ENCODE measurements at regions not wholly inside any gene's neighbourhood (a gene's known extent, or its start where the extent isn't known, plus 50 kb on each side); places are given as distances from the start of the nearest gene placed in this dataset.

DNA sequence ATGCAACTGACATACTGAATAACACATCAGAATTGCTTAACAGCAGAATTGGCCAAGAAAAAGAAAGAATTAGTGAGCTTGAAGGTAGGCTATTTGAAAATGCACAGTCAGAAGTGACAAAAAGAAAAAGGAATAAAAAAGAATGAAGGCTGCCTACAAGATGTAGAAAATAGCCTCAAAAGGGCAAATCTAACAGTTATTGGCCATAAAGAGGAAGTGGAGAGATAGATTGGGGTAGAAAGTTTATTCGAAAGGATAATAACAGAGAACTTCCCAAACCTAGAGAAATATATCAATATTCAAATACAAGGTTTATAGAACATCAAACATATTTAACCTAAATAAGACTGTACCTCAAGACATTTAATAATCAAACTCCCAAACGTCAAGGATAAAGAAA is 67.5 kb downstream of the ATP6V1G3 start:
- DNase-seq (ENCODE audit: low spot score) = no peak

- DNase-seq (ENCODE audit: low spot score) = no peak
Measured at GRCh38 chr1:198472119-198472518, 68.4 kb downstream of the ATP6V1G3 start.

DNA sequence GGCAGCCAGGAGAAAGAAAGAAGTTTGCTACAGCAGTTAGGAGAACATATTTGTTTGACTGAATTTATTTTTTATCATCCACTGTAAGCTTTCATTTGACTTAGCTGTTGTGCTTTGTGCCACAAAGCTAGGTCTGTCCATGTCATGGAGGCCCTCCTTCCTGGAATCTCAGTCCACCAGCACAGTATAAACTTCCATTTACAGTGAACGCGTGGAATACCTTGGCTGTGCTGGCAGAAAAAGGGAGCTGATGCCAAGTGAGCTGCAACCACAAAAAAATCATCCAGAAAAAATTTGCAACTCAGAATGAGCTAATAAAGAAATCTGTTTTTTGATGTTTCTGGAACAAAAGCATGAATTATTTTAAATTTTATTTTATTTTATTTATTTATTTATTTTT is 72.6 kb downstream of the ATP6V1G3 start:
- DNase-seq (ENCODE audit: low spot score) = no peak

DNA sequence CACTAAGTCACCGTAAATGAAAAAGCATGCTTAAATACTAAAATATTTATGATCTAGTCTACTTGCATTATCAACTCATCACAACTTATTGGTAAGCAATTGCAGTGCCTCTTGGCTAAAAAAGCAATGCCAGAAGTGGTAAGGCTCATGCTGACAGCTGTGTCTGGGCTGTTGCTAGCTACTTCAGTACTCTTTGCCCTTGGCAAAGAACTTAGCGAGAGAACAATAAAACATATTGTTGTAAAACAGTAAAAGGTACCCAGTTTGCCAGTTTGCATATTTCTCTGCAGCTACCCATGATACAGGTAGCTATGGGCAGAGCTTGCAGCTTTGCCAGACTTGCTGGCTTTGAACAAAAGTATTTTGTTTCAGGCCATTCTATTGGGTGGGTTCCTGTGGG is 73.1 kb downstream of the ATP6V1G3 start:
- DNase-seq (ENCODE audit: low spot score) = no peak

DNA sequence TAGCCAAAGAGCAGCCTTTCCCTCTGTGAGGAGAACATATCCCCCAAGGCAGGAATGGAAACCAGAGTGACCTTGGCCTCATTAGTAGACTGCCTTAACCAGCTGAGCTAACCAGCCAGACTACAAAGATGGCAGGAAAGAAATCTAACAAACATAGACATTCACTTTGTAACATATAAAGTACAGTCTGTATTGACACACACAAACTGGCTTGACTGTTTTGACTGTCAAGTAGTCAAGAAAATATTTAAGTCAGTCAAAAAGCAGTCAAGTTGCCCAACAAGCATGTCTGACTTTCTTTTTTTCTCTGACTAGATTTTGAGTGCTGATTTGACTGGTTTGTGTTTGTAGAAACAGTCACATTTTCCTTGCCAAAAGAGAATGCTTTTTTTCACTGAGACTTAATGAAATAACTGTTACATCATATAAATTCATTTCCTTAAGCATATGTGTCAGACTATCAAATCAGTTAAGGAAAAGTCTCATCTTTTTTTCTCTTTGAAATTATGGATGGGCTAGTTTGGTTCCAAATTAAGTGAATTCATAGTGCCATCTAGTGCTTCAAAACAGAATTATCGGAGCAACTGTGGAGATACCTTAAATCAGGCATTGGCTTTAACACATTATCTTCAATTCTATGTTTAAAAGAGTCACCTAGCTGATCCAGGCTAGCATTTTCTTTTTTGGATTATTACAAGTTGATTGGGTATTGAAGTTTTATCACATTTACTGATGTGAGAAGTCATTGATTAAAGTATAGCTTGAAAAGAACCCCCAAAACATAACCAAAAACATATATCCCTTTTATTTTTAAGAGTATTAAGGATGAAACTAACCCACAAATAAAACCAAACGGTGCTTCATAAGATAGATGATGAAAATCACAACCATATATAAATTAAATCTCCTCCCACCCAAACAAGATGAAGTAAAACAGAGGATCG is 75.0 kb downstream of the ATP6V1G3 start:
- peak; percentile 41 for DNase-seq (ENCODE audit: low spot score)

DNA sequence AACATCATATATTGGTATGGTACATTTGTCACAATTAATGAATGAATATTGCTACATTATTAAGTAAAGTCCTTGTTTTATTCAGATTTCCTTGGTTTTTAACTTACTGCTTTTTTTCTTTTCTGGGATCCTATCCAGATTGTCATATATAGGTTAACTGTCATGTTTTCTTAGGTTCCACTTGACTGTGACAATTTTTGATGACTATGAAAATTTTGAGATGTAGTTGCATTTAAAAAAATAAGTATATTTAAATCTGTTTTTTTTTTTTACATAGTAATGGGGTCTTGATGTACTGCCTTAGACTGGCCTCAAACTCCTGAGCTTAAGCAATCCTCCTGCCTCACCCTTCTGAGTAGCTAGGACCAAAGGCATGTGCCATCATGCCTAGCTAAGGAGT is 76.8 kb downstream of the ATP6V1G3 start:
- no peak for DNase-seq (ENCODE audit: low spot score)

- no peak for DNase-seq (ENCODE audit: low spot score)
Measured at GRCh38 chr1:198462365-198463019, 78.0 kb downstream of the ATP6V1G3 start.

DNA sequence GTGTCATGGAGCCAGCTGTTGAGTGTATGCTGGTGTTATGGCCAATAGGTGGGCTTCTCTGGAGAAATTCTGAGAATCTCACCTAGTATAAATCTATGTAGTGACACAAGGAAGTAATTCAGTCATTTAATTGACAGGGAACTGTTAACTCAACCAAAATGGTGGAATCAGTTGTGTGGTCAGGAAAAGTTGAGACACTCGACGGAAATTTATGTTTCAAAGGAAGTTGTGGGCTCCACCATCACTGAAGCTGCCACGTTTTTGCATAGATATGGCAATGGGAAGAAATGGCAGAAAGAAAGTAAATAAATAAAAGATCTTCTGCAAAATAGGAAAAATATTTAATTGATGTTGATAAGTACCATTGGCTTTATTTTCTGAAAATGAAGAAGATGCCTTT is 84.5 kb downstream of the ATP6V1G3 start:
- no peak for DNase-seq (ENCODE audit: low spot score)

DNA sequence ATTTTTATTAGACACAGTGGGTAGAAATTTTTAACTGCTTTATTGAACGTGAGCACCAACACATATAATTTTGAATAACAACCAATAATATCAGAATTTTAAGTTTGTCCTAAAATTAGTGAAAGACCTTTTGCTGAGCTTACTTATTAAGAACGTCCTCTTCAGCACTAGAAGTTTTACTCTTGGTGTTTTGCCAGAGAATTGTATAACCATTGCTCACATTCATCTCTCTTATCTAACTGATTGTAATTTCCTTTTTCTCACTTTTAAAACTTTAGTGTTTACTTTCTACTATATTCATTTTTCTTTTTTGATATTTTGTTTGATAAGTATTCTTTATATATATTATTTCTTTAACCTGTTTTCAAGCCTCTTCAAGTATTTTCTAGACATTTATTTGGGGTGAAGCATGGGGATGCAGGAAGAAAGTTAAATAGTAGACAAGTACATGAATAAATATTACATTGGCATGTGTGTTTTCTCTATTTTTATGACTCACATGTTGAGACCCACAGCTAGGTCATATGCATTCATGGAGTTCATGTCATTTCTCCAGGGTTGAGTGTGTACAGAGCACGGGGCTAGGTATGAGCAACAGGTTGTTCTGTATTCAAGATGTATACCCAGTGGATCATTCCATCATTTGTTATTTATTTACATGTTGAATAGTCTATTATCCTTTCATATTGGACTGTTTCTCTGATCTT is 90.6 kb downstream of the ATP6V1G3 start:
- DNase-seq (ENCODE audit: low spot score) = no peak

DNA sequence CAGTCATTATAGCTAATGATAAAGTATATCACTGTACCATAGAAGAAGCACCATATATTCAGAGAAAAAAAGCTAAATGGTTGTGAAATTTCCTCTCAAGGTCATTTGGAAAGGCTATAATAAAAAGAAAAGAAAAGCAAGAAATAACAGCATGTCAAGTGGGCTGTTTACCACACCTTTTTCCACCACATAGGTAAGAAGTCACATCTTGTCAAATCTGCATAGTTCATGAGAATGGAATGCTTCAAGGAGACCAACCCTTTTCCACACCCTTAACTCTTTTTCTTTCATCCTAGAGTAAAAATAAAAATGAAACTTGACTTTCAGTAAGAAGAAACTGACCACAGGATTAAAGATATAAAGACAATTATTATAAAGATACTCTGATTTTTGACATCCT is 91.2 kb downstream of the ATP6V1G3 start:
- DNase-seq (ENCODE audit: low spot score) = no peak

- DNase-seq (ENCODE audit: low spot score) = no peak
Measured at GRCh38 chr1:198447468-198447867, 93.0 kb downstream of the ATP6V1G3 start.

- no peak for DNase-seq (ENCODE audit: low spot score)
Measured at GRCh38 chr1:198445872-198446271, 94.6 kb downstream of the ATP6V1G3 start.

DNA sequence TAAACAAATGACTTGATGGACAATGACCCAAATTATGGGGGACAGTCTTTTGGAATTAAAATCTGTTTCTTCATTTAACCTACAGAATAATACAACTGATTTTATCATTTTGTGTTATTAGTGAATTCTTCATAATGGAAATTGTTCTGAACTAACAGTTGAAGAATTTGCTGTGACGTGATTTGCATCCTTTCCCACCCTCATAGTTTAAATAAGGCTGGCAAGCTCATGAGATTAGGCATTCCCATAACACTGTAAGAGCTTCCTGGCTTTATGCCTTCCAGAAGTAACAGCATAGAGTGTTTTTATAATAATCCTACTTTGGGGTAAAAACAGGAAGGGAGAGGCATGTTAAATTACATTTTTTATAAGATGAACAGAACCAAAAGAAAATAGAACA is 95.7 kb downstream of the ATP6V1G3 start:
- no peak for DNase-seq (ENCODE audit: low spot score)

GRCh38 chr1:198443365-198444233 is 96.9 kb downstream of the ATP6V1G3 start:
- no peak for DNase-seq (ENCODE audit: low spot score)

GRCh38 chr1:198440842-198441241 is 99.6 kb downstream of the ATP6V1G3 start:
- DNase-seq (ENCODE audit: low spot score) = no peak

DNA sequence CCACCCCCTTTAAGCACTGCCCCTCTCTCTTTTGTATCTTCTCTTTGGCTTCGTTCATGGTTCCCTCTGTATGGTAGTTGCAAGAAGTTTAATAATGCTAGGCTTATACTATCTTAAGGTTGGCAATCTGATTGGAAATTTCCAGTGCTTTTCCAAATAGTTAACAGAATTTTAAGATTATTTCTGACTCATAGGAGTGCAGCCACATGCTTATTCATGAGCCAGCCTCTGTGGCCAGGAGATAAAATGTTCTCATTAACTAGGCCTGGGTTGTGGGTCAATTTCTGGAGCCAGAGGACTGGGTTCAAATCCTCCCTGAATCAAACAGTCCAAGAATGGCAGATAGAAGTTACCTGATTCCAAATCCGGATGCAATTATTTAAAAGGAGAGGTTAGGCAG is 103.1 kb downstream of the ATP6V1G3 start:
- no peak for DNase-seq (ENCODE audit: low spot score)

DNA sequence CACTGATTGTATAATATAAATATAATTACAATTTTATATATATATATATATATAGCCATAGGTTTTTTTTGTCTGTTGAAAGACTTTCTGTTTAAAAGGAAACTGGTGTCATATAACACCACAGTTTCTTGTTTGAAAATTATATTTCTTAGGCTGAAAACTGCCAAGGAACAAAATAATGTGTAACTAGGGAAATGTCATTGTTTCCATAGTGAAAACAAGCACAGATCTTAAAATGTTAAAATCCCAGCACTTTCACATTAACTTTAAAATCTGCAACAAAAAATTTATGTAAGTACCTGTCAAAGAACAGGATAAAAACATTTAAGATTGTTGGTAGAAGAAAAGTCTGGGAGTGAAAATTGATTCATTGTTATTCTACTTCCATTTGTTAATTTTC is 104.2 kb downstream of the ATP6V1G3 start:
- DNase-seq (ENCODE audit: low spot score) = no peak

DNA sequence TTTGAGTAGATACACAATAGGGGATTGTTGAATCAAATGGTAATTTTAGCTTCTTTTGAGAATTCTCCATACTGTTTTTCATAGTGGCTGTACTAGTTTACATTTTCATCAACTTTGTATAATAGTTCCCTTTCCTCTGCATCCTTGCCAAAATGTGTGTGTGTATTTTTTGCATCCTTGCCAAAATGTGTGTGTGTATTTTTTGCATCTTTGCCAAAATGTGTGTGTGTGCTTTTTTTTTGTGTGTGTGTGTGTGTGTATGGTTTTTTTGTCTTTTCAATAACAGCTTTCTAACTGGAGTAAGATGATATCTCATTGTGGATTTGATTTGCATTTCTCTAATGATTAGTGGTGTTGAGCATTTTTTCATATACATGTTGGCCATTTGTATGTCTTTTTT is 105.4 kb downstream of the ATP6V1G3 start:
- DNase-seq (ENCODE audit: low spot score) = no peak

DNA sequence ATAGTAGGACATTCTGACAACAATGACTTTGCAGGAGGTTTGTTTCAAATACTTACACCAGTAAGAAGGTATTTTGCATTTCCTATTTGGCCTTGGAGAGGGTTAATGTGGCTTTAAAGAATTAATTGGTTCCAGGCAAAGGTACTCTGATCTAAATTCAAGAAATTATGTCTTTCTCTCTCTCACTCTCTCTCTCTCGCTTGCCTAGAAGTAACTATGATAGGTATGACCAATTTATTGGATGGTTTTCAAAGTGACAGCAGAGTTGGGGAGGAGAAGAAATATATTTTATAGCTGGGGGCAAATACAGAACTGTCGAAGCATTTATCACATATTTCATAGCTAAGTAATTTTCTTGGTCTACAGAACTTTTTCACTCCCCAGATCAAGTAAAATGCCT is 116.0 kb downstream of the ATP6V1G3 start:
- no peak for DNase-seq (ENCODE audit: low spot score)

- no peak for DNase-seq (ENCODE audit: low spot score)
Measured at GRCh38 chr1:198423673-198424072, 116.8 kb downstream of the ATP6V1G3 start.

DNA sequence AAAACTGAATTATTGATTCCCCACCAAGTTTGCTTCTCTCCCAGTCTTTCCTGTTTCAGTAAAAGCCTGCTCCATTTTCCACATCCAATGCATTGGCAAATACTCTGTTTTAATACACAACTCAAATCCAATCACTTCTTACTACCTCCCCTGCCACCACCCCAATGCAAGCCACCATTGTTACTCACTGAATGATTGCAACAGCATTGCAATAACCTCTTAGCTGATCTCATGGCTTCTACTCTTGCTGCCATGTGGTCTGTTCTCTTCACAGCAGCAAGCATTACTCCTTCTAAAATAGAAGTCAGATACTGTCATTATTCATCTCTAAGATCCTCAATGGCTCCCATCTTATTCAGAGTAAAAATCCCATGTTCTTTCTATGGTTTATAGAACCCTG is 123.4 kb downstream of the ATP6V1G3 start:
- DNase-seq (ENCODE audit: low spot score) = no peak

DNA sequence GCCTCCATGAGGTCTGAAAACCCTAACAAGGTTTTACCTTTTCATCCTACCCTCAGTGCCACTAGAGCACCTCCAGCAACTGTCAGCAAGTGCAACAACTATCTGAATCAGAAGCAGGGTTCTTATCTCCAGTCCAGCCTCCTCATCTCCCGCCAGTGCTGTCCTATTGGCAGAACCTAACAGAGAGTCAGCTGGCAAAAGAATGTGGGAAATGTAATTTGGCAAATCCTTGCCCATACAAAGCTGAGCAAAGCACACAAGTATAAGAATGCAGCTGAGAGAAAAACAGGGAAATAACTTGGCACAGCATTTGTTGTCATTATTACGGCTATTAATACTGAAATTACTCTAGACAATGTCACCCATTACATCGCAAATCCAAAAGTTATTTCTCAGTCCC is 124.2 kb downstream of the ATP6V1G3 start:
- DNase-seq (ENCODE audit: low spot score) = no peak
